ENCODE measurements at regions not wholly inside any gene's neighbourhood (a gene's known extent, or its start where the extent isn't known, plus 50 kb on each side); places are given as distances from the start of the nearest gene placed in this dataset.

DNA sequence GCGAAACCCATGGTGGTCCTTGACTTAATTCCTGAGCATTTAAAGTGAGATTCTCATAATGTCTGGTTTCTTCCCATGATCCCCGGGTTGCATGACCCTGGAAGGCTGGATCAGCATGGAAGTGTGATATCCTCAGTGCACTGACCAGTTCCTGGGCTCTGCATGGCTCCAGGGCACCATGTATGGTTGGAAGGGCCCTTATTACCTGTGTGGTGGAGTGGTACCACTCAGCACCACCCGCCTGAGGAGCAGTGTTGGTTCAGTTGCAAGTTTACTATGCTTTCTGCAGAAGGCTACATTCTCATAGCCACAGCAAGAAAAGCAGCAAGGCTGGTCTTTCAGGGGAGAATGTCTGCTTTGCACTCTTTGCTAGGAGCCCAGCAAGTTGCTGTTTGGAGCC lies 325.7 kb upstream of the MKI67 start:
- H3K27me3 ChIP-seq (ENCODE audit: insufficient read depth, low read length): peaks cover 46% of the 10 kb centered on the region
- no peaks in the 10 kb centered on the region for H3K4me1 ChIP-seq (ENCODE audit: control insufficient read depth in 1 of 2, insufficient read depth in 2 of 2, low read length in 2 of 2)
- H3K27ac ChIP-seq (ENCODE audit: low read depth, low read length): no peak overlapping the region
- ChIA-PET RAD21 (ENCODE audit: low non-redundant PET in 1 of 2, low total read pairs in 2 of 2, uncharacterized antibody in 2 of 2, unreplicated experiment in 2 of 2) (no interaction called here), POLR2A (no interaction called here), CTCF (no interaction called here)
- BruUV-seq (replicated peaks): no TSS peak
- no peak overlapping the region for H2AFZ ChIP-seq (ENCODE audit: low read depth, low read length, poor library complexity, severe bottlenecking)
- no peaks in the 10 kb centered on the region for H3K9me3 ChIP-seq (ENCODE audit: control insufficient read depth in 1 of 2, insufficient read depth in 1 of 2, low read depth in 1 of 2, low read length in 2 of 2)
- H3K36me3 ChIP-seq (ENCODE audit: control insufficient read depth in 1 of 2, insufficient read depth in 2 of 2, low read length in 2 of 2): no peaks in the 10 kb centered on the region
- H3K9me2 ChIP-seq (ENCODE audit: insufficient read depth): no peaks in the 10 kb centered on the region
- intact Hi-C loops (cut with micrococcal nuclease): no loop called here
- H3K9ac ChIP-seq (ENCODE audit: low read length): no peak overlapping the region
- no peak for DNase-seq (ENCODE audit: low read depth, low spot score)
- H3K4me2 ChIP-seq (ENCODE audit: low read length): no peak overlapping the region
- H3K79me2 ChIP-seq (ENCODE audit: insufficient read depth, low read length): no peaks in the 10 kb centered on the region
- TF ChIP-seq EZH2 (IDR thresholded peaks at IDR 0.05): no peak
- no peak for TF ChIP-seq JUND (IDR thresholded peaks at IDR 0.05)
- no peak for TF ChIP-seq POLR2A (IDR thresholded peaks at IDR 0.05; ENCODE audit: borderline replicate concordance, extremely low read depth, insufficient read depth, insufficient read length)
- TF ChIP-seq FOSL1 (IDR thresholded peaks at IDR 0.05; ENCODE audit: low read depth): no peak
- TF ChIP-seq, protein P1, sequence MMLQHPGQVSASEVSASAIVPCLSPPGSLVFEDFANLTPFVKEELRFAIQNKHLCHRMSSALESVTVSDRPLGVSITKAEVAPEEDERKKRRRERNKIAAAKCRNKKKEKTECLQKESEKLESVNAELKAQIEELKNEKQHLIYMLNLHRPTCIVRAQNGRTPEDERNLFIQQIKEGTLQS (IDR thresholded peaks at IDR 0.05): no peak
- no peak for TF ChIP-seq EGR1 (IDR thresholded peaks at IDR 0.05; ENCODE audit: low read depth)
- no peak for TF ChIP-seq CEBPB (IDR thresholded peaks at IDR 0.05; ENCODE audit: low read depth)
- TF ChIP-seq, protein P2, sequence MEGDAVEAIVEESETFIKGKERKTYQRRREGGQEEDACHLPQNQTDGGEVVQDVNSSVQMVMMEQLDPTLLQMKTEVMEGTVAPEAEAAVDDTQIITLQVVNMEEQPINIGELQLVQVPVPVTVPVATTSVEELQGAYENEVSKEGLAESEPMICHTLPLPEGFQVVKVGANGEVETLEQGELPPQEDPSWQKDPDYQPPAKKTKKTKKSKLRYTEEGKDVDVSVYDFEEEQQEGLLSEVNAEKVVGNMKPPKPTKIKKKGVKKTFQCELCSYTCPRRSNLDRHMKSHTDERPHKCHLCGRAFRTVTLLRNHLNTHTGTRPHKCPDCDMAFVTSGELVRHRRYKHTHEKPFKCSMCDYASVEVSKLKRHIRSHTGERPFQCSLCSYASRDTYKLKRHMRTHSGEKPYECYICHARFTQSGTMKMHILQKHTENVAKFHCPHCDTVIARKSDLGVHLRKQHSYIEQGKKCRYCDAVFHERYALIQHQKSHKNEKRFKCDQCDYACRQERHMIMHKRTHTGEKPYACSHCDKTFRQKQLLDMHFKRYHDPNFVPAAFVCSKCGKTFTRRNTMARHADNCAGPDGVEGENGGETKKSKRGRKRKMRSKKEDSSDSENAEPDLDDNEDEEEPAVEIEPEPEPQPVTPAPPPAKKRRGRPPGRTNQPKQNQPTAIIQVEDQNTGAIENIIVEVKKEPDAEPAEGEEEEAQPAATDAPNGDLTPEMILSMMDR (IDR thresholded peaks at IDR 0.05 in 2 of 3, conservative IDR thresholded peaks at IDR 0.05 in 1 of 3; ENCODE audit: borderline replicate concordance in 1 of 3, insufficient read depth in 1 of 3, low read depth in 2 of 3, low read length in 2 of 3): no peak
- TF ChIP-seq ELF1 (IDR thresholded peaks at IDR 0.05; ENCODE audit: borderline replicate concordance, low read depth): no peak
- no peak for TF ChIP-seq SRF (IDR thresholded peaks at IDR 0.05; ENCODE audit: low read depth)
- ATAC-seq: no peak
- H4K20me1 ChIP-seq (ENCODE audit: insufficient read depth): no peaks in the 10 kb centered on the region
- no peak overlapping the region for H3K4me3 ChIP-seq (replicated peaks in 1 of 2; ENCODE audit: low read depth in 1 of 2, low read length in 2 of 2)

DNA sequence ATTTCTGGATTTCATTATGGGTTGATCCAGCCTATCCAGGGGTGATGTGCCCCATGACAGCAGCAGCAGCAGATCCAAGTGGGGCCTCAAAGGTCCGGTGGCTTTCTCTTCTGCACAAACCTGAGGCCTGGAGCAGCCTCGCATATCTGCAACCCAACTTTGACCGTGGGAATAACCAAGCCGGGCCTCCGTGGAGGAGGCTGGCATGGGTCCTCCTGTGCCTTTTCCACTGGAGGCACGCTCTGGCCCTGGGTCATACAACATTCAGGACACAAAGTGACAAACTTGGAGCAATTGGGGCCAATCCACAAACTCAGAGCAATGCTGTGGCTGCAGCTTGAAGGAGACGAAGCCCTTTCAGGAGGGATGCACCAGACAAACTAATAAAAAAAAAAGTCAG lies 330.0 kb upstream of the MKI67 start:
- ChIA-PET RAD21 (ENCODE audit: low non-redundant PET in 1 of 2, low total read pairs in 2 of 2, uncharacterized antibody in 2 of 2, unreplicated experiment in 2 of 2) (no interaction called here), POLR2A (no interaction called here), CTCF (no interaction called here)
- Histone ChIP-seq H3K4me2 (ENCODE audit: low read length) (no peak overlapping the region), H3K9me3 (ENCODE audit: control insufficient read depth in 1 of 2, insufficient read depth in 1 of 2, low read depth in 1 of 2, low read length in 2 of 2) (no peaks in the 10 kb centered on the region), H3K27me3 (ENCODE audit: insufficient read depth, low read length) (peaks cover 71% of the 10 kb centered on the region), H3K79me2 (ENCODE audit: insufficient read depth, low read length) (no peaks in the 10 kb centered on the region), H3K9ac (ENCODE audit: low read length) (no peak overlapping the region), H4K20me1 (ENCODE audit: insufficient read depth) (no peaks in the 10 kb centered on the region), H3K9me2 (ENCODE audit: insufficient read depth) (no peaks in the 10 kb centered on the region), H3K36me3 (ENCODE audit: control insufficient read depth in 1 of 2, insufficient read depth in 2 of 2, low read length in 2 of 2) (no peaks in the 10 kb centered on the region), H3K4me1 (ENCODE audit: control insufficient read depth in 1 of 2, insufficient read depth in 2 of 2, low read length in 2 of 2) (no peaks in the 10 kb centered on the region), H3K4me3 (replicated peaks in 1 of 2; ENCODE audit: low read depth in 1 of 2, low read length in 2 of 2) (no peak overlapping the region), H2AFZ (ENCODE audit: low read depth, low read length, poor library complexity, severe bottlenecking) (no peak overlapping the region), H3K27ac (ENCODE audit: low read depth, low read length) (no peak overlapping the region)
- no TSS peak for BruUV-seq (replicated peaks)
- ATAC-seq (no peak), DNase-seq (ENCODE audit: low read depth, low spot score) (no peak)
- intact Hi-C loops (cut with micrococcal nuclease): no loop called here
- TF ChIP-seq, protein P3, sequence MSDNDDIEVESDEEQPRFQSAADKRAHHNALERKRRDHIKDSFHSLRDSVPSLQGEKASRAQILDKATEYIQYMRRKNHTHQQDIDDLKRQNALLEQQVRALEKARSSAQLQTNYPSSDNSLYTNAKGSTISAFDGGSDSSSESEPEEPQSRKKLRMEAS (IDR thresholded peaks at IDR 0.05): no peak
- TF ChIP-seq EZH2phosphoT487 (IDR thresholded peaks at IDR 0.05; ENCODE audit: borderline replicate concordance): no peak
- no peak for TF ChIP-seq JUND (IDR thresholded peaks at IDR 0.05)
- TF ChIP-seq, protein P4, sequence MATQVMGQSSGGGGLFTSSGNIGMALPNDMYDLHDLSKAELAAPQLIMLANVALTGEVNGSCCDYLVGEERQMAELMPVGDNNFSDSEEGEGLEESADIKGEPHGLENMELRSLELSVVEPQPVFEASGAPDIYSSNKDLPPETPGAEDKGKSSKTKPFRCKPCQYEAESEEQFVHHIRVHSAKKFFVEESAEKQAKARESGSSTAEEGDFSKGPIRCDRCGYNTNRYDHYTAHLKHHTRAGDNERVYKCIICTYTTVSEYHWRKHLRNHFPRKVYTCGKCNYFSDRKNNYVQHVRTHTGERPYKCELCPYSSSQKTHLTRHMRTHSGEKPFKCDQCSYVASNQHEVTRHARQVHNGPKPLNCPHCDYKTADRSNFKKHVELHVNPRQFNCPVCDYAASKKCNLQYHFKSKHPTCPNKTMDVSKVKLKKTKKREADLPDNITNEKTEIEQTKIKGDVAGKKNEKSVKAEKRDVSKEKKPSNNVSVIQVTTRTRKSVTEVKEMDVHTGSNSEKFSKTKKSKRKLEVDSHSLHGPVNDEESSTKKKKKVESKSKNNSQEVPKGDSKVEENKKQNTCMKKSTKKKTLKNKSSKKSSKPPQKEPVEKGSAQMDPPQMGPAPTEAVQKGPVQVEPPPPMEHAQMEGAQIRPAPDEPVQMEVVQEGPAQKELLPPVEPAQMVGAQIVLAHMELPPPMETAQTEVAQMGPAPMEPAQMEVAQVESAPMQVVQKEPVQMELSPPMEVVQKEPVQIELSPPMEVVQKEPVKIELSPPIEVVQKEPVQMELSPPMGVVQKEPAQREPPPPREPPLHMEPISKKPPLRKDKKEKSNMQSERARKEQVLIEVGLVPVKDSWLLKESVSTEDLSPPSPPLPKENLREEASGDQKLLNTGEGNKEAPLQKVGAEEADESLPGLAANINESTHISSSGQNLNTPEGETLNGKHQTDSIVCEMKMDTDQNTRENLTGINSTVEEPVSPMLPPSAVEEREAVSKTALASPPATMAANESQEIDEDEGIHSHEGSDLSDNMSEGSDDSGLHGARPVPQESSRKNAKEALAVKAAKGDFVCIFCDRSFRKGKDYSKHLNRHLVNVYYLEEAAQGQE (IDR thresholded peaks at IDR 0.05; ENCODE audit: low read depth): no peak
- no peak for TF ChIP-seq CEBPB (IDR thresholded peaks at IDR 0.05; ENCODE audit: low read depth)
- TF ChIP-seq EZH2 (IDR thresholded peaks at IDR 0.05): no peak
- no peak for TF ChIP-seq ELF1 (IDR thresholded peaks at IDR 0.05; ENCODE audit: borderline replicate concordance, low read depth)
- no peak for TF ChIP-seq EGR1 (IDR thresholded peaks at IDR 0.05; ENCODE audit: low read depth)
- no peak for TF ChIP-seq RAD21 (IDR thresholded peaks at IDR 0.05; ENCODE audit: low read depth)
- no peak for TF ChIP-seq ZFX (IDR thresholded peaks at IDR 0.05)
